GM21737 (cell line): ENCODE measurements at regions not wholly inside any gene's neighbourhood (a gene's known extent, or its start where the extent isn't known, plus 50 kb on each side); places are given as distances from the start of the nearest gene placed in this dataset.

Experiments
- ATAC-seq: cut with Tn5 transposase; IDR thresholded peaks from one replicate; pipeline ENCODE4 v1.9.1; 2021; ENCODE audit warnings: mild to moderate bottlenecking, moderate library complexity; ENCODE audit not compliant: unreplicated experiment

DNA sequence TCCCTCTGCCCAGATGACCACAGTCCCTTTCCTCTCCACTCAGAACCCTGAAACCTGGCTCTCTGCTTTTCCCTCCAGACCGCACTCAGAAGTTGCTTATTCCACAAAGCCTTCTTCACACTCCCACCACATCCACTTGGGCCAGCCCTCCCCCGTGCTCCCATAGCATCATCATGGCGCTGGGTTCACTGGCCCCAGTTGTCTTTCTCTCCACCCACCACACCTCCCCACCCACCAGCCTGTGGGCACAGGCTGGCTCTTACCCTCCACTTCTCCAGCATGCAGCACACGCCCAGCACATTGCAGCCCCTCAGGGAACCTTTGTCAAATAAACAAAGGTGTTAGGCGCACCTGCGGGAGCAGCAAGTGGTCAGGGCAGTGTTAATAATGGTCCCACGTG, 130.0 kb downstream of the KATNIP start:
- ATAC-seq: no peak

DNA sequence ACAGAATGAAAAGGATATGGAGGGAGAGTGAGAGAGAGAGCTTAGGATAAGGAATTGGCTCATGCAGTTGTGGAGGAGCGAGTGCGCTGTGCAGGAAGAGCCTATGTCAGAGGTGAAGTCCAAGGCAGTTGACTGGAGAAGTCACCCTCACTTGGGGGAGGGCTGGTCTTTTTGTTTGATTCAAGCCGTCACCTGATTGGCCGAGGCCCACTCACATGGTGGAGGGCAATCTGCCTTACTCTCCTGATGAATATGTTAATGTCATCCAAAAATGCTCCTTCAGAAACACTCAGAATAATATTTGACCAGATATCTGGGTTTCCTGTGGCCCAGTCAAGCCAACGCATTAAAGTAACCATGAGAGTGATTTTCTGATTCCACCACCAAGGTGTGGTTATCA, 131.7 kb downstream of the KATNIP start:
- no peak for ATAC-seq

DNA sequence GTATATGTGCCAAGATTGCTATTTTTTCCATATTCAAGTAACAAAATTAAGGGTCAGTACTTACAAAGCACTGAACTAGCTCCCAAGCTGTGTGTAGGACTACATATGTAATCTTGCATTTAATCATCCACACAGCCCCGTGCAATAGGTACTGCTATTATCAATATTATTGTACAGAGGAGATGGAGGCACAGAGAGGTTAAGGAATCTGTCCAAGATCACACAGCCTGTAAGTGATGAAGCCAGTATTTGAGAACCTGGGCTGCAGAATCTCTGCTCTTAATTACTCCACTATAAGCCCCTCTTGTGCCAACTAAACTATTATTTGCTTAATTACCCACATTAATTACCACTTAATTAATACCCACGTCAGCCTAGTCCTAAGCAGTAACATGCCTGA, 134.1 kb downstream of the KATNIP start:
- no peak for ATAC-seq

DNA sequence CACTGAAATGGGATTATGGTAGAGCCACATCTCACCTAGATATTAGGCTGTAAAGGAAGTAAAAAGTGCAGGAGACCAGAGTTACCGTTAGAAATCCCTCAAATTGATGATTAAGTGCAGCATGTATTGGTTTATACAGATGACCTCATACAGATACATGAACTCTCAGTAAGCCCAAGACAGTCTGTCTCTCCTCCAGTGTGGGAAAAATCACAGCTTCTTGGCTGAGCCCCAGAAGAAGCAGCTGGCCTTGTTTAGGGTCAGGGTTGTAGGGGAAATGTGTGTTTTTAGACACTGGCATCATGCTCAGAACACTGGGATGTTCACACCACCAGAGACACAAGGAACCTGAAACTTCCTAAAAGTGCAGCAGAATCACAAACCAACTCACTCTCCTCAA, 135.9 kb downstream of the KATNIP start:
- ATAC-seq: no peak

DNA sequence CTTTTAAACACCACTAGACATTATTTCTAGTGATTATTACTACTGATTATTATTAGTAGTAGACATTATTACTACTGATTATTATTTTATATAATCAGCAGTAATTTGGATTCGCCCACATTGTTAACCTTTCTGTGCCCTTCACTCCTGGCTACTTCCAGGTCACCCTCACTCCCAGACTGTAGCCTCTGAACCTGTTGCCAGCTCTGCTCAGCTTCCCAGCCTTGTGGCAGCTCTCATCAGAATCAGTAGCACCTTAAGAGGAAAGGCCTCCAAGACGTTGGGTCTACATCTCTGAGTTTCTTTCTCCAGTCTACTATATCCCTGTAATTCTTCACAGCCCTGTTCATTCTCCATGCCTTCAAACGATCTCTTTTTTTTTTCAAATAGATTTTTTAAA, 137.0 kb downstream of the KATNIP start:
- ATAC-seq: no peak

DNA sequence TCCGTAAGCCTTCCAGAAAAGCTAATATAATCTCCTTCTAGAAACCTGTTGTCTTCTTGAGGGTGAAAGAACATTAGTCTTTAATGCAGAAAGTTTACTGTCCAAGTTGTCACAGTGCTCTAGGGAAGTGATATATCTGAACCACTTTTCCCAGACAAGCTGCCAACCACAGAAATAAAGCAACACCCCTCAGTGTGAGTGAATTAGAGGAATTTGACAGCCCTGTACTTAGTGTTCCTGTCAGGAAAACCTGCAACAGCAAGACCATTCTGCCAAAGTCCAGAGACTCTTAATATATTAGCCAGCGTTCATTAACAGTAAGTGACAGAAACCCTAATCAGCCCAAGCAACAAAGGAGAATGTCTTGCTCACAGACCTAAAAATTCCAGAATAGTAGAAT, 137.7 kb downstream of the KATNIP start:
- no peak for ATAC-seq

DNA sequence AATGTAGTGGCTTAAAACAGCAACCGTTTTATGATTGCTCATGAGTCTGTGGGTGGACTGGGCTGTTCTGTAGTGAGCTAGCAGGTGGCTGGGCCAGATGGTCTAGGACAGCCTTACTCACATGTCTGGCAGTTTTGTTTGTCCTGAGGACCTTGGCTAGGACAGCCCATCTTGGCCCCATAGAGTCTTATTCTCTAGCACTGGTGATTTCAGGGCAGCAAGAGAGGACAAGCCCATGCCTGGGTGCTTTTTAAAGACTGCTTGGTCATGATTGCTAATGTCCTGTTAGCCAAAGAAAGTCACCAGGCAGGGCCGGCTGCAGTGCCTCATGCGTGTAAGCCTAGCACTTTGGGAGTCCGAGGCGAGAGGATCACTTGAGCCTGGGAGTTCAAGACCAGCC, 139.8 kb downstream of the KATNIP start:
- no peak for ATAC-seq

DNA sequence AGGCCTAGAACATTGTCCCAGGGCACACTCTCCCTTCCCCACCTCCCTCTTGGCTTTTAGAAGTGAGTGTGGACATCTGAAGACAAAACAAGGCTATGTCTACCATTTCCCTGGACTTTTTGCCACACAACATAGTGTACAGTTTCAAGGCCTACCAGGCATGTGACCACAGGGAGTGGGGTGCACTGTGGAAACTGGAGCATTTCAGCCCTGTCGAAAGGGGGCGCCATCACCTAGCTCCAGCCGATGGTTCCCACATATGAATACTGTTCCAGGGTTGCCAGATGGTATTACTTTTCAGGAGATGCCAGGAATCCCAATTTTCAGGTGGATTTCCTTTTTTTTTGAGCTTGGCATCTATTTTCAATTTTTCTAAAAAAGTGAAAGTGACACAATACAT, 140.7 kb downstream of the KATNIP start:
- no peak for ATAC-seq

DNA sequence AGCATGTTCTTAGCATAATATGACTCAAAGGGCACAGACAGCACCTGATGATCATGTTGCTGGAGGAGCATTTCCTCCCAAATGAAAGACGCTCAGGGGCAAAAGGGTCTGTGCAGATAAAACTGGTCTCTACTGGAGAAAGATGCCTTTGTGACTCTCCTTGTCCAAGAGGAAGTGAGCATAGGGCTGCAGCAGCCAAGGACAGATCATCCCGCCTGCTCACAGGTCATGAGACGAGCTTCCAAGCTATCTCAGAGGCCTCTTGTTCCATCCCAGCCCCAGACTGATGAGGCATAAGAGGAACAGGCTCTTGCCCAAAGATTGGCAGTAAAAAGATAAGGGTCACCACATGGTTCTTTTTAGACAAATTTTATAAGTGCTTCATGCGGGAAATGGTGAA, 141.8 kb downstream of the KATNIP start:
- no peak for ATAC-seq

DNA sequence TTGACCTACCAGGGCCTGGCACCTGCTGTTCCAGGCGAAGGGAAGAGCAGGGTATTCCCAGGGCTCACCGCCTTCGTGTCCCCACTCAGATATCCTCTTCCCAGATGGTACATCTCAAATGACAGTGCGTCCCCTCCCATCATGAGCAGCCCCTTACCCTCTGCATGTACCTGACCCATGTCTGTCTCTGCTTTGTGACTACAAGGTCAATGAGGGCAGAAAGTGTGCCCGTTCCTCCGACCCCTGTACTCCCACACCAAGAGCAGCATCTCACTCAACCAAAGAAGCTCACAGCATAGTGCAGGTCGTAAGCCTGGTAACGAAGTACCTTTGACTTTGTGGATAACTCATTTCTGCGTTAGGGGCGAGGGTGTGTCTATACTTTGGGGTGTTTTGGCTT, 142.6 kb downstream of the KATNIP start:
- ATAC-seq: no peak

DNA sequence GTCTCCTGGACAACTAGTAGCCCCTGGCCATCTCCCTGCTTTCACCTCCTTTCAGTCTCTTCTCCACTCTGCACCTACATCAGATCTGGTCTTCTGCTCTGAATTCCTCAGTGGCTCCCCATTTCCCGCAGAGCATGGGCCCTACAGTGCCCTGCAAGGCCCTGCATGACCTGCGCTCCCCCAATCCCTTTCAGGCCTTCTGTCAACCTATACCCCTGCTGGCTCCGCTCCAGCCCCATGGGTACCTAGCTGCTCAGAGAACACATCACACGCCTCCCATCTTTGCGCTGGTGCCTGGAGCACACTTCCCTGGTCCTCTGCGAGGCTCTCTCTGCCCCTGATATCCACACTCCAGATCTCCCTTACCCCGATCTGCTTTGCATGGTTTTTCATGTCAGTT, 145.2 kb downstream of the KATNIP start:
- no peak for ATAC-seq

DNA sequence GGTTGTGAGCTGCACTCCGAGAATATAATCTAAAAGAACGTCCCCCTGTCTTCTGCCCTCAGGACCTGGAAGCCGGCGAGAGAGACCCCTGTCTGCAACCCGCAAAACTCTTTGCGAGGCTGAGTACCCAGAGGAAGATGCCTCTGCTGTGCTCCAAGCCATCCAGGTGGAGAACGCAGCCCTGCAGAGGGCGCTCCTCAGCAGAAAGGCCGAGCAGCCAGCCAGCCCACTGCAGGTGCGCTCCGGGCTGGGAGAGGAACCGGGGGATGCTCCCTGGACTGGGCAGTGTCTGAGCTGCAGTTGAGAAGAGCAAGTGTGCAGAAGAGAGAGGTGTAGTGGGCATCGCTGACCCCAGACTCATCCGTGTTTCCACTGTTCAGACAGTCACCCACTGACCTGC, 148.3 kb downstream of the KATNIP start:
- ATAC-seq: no peak

DNA sequence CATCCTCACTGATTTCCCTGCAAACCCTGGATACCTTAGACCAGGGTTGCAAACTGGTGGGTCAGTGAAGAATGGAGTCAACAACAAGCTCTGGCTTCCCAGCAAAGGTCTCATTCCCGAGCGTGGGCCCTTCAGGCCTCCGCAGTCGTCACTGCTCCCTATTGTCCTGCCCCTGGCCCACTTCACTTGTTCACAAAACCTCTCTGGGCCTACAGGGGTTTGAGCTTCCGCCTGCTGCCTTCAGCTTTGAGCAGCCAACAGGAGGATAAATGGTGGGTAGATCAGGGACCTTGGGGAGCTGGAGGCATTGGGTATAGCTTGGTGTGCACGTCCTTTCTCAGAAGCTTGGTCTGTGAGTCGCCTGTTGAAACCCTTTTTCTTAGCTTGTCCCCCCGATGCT, 148.8 kb downstream of the KATNIP start:
- ATAC-seq: no peak

DNA sequence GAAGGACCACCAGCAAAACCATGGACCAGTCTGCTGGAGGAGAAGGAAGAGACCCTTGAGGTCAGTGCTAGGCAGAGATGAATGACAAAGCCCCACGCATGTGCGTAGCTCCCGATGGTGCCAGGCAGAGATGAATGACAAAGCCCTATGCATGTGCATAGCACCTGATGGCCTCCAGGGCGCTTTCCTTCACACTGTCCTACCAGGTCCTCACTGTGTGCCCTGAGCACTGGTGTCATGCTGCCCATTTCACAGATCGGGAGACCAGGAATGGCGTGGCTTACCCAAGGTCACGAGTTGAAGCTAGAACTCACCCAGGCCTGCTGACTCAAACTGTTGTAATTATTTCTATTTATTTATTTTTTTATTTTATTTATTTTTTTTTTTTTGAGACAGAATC, 149.6 kb downstream of the KATNIP start:
- no peak for ATAC-seq

DNA sequence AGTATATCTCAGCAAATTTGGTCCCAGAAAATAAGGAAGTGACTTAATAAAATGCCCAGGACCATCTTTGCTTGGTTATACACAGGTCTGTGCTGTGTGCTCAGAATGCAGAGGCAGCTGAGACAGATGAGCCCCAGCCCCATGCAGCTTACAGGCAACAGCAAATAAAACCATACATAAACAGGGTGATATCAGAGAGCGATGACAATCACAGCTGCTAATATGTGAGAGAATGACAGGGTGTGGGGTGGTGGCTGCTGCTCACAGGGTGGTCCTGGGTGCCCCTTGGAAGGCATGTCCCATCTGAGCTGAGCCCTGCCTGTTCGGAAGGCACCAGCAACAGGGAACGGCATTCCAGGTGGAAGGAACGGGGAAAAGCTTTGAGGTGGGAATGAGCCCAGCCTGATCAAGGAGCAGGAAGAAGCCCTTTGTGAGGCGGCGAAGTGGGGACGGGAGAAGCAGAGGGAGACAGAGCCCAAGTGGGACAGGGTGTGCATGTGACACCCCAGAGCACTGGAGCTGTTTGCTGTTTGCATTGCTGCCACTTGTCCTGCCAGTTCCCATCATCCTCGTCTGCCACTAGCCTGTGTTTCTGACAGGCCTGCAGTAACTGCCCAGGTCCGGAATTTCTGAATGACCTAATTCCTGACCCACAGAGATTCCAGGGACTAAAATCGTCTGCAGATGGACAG, 150.5 kb downstream of the KATNIP start:
- ATAC-seq: no peak

DNA sequence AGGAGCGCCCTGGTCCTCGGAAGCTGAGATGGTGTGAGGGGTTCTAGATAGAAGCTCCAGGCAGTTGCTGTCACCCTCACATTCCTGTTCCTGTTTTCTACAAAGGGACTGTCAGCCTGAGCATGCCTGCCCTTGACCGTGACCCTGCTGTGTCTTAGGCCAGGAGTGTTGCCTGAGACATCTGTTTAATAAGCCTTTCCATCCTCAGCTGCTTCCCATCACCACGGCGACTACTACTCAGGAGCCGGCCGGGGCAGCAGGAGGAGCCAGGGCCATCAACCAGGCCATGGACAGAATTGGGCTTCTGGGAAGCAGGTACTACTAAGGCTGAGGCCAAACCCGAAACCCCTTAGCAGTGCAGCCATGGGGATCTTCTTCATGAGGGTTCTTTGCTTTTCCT, 151.4 kb downstream of the KATNIP start:
- no peak for ATAC-seq

DNA sequence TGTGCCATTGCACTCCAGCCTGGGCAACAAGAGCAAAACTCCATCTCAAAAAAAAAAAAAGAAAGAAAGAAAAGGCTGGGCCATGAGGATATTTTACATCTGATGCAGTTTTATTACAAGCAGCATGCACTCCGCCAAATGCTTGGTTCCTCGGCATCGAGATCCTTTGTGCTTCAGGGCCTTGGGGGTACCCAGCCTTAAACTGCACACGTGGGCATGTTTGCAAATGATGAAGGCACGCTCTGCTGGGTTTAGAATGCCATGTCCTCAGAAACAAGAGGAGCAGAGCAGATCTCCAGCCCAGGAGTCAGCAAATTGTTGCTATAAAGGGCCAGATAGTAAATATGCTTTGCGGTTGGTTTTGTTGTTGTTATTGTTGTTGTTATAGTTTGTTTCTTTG, 153.2 kb downstream of the KATNIP start:
- no peak for ATAC-seq

DNA sequence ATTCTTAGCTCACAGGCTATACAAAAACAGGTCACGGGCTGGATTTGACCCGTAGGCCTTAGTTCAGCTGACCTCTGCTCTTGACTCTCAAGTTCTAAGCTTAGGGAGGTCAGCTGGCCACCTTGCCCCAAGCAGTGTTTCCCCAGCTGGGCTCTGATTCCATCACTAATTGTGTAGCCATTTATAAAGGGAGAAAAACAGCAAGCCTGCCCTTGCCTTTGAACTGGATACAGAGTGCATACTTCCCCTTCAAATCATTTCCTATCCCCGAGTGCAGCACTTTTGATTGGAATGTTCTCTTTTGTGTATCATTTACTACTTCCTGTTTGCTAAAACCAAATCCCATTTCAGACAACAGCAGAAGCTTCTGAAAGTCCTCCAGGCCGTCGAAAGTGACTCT, 153.6 kb downstream of the KATNIP start:
- no peak for ATAC-seq

DNA sequence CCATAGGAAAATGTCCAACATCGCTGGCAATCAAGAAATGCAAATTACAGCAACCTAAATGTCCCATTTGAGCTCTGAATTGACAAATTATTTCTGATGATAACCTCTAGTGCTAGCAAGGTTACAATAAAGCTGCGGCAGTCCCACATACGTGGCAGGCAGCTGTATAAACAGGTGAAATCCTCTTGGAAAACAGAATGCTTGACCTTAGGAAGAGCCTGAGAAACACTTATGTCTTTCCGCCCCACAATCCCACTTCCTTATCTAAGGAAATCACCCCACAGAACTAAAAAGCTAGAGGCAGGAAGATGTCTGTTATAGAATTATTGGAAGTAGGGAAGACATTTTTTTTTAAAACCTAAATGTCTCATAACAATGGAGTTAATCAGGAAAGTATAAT, 154.3 kb downstream of the KATNIP start:
- ATAC-seq: no peak

DNA sequence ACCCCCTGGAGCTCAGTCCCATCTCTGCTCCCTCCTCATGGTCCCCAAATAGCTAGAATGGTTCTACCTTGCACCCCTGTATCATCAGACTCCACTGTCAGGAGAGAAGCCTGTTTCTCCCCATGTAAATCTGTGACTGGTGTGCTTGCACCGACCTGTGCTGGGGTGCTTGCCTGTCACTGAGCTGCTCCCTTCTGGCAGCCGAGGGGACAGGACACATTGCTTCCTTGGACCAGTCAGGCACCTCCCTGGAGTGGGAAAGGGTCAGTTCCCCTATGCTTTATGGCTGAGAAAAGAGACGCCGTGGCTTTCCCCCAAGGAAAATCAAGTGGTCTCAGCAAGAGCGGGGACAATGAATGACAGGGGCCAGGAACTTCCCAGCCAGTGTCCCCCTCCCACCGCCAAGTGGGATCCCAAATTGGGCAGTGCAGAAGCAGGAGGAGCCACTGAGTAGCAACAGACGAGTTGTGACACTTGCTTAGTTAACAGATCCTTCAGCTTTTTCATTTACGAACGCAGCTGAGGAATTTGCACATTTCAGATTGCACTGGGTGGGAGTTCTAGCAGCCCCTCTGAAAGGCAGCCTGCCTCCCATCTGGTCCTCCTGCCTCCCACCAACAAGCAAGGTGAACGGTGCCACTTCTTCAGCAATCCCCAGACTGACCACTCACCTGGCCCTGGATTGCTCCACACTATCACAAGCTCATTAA, 156.4 kb downstream of the KATNIP start:
- no peak for ATAC-seq

DNA sequence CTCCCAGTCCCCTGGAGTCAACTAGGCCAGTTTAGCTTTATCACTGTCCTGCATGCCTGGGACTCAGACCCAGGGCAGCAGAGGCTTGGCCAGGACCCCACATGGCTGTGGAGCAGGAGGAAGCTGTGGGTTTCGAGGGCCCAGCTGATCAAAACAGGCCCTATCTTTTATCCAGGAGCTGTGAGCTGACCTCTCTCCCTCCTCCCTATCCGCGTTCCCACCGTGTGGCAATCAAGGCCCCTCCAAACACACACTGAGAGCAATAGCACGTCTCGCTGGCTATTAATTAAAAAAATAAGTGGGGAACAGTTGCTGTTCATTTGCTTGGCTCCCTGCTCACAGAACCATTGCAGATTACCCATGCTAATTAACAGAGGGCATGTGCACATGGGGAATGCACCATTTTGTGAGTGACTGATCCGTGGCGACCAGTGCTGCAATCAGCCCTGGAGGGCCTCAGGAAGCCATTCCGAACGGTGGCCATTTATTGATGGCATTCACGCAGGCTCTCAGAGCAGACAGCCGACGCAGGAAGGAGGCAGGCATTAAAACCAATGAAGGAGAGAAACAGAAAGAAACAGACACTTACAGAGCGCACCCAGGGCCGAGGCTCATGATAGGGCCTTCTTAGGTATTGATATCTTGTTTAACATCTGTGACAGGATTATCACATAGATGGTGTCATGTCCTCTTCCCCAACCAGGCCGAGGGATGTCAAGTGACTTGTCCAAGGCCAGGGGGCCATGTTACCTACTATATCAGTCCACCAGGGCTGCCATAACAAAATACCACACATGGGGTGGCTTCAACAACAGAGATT, 157.1 kb downstream of the KATNIP start:
- no peak for ATAC-seq

DNA sequence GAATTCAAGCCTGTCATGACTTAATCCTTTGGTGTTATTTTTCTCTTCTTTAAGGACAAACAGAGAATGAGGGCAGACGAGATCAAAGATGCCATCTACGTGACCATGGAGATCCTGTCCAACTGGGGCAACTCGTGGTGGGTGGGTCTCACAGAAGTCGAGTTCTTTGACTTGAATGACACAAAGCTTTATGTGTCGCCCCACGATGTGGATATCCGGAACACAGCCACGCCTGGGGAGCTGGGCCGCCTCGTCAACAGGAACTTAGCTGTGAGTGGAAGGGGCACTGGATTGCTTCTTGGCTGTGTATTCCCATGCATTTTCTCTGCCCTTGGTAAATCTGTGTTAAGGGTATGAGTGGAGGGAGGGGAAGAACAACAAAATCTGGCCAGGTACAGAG, 158.7 kb downstream of the KATNIP start:
- no peak for ATAC-seq
